Astrocyte (in vitro differentiated cells and primary cell): ENCODE measurements at regions not wholly inside any gene's neighbourhood (a gene's known extent, or its start where the extent isn't known, plus 50 kb on each side); places are given as distances from the start of the nearest gene placed in this dataset.

Source experiments
- DNase-seq: peaks from one replicate; pipeline ENCODE4 v3.0.0-alpha.2; 2010; ENCODE audit warnings: low read depth
- FAIRE-seq: peaks from 2 replicates; lab custom pipeline; 2011; peaks lifted over from hg19 to GRCh38; lab: Jason Lieb, UNC
- H2AFZ ChIP-seq: 2 replicates; pipeline ENCODE4 v1.6.0; 2012; ENCODE audit warnings: low read depth, low read length, inconsistent platforms
- H3K27ac ChIP-seq: 2 replicates; pipeline ENCODE4 v1.5.1; 2011; ENCODE audit warnings: low read depth, low read length, inconsistent platforms
- H3K27me3 ChIP-seq: 2 replicates; pipeline ENCODE4 v1.6.0; 2011; ENCODE audit warnings: low read length, inconsistent platforms; ENCODE audit not compliant: insufficient read depth
- H3K36me3 ChIP-seq: 2 replicates; pipeline ENCODE4 v1.5.1; 2011; ENCODE audit warnings: low read length, inconsistent platforms; ENCODE audit not compliant: insufficient read depth
- H3K4me1 ChIP-seq: 2 replicates; pipeline ENCODE4 v1.5.1; 2011; ENCODE audit warnings: low read length, inconsistent platforms; ENCODE audit not compliant: insufficient read depth
- H3K4me2 ChIP-seq: 2 replicates; pipeline ENCODE4 v1.6.0; 2012; ENCODE audit warnings: low read length, inconsistent platforms
- H3K4me3 ChIP-seq: 2 replicates; pipeline ENCODE4 v1.5.1; 2011; ENCODE audit warnings: low read depth, mild to moderate bottlenecking, low read length, inconsistent platforms; ENCODE audit not compliant: insufficient read depth
- H3K79me2 ChIP-seq: 2 replicates; pipeline ENCODE4 v1.6.0; 2012; ENCODE audit warnings: mild to moderate bottlenecking, low read length, inconsistent platforms; ENCODE audit not compliant: insufficient read depth
- H3K9ac ChIP-seq: 2 replicates; pipeline ENCODE4 v1.6.0; 2012; ENCODE audit warnings: mild to moderate bottlenecking, low read length, inconsistent platforms
- H3K9me3 ChIP-seq: 2 replicates; pipeline ENCODE4 v1.5.1; 2012; ENCODE audit warnings: low read depth, mild to moderate bottlenecking, low read length, inconsistent platforms; ENCODE audit not compliant: insufficient read depth
- H4K20me1 ChIP-seq: 2 replicates; pipeline ENCODE4 v1.6.0; 2012; ENCODE audit warnings: low read length, inconsistent platforms; ENCODE audit not compliant: insufficient read depth
- H3K27ac Mint-ChIP-seq: one replicate; pipeline ENCODE4 v1.8.0; 2021; ENCODE audit warnings: mild to moderate bottlenecking, mixed read lengths; ENCODE audit not compliant: unreplicated experiment
- H3K27me3 Mint-ChIP-seq: one replicate; pipeline ENCODE4 v1.8.0; 2021; ENCODE audit warnings: low read depth, mixed read lengths; ENCODE audit not compliant: unreplicated experiment
- H3K36me3 Mint-ChIP-seq: one replicate; pipeline ENCODE4 v1.8.0; 2021; ENCODE audit warnings: low read depth, mixed read lengths; ENCODE audit not compliant: unreplicated experiment
- H3K4me1 Mint-ChIP-seq: one replicate; pipeline ENCODE4 v1.8.0; 2021; ENCODE audit warnings: low read depth, mixed read lengths; ENCODE audit not compliant: unreplicated experiment
- H3K4me3 Mint-ChIP-seq: one replicate; pipeline ENCODE4 v1.8.0; 2021; ENCODE audit warnings: mild to moderate bottlenecking, moderate library complexity, mixed read lengths; ENCODE audit not compliant: unreplicated experiment
- H3K9me3 Mint-ChIP-seq: one replicate; pipeline ENCODE4 v1.8.0; 2021; ENCODE audit warnings: mild to moderate bottlenecking, mixed read lengths; ENCODE audit not compliant: unreplicated experiment
- EZH2 ChIP-seq: IDR thresholded peaks from 2 replicates; pipeline ENCODE4 v1.6.1; 2012; ENCODE audit warnings: mild to moderate bottlenecking, low read length, inconsistent platforms; ENCODE audit not compliant: insufficient read depth
- TF ChIP-seq, protein P1 (sequence below): IDR thresholded peaks from 2 replicates; pipeline ENCODE4 v1.5.1; 2011; ENCODE audit warnings: low read depth, mild to moderate bottlenecking, inconsistent platforms, low read length, moderate library complexity; ENCODE audit not compliant: insufficient read depth

DNA sequence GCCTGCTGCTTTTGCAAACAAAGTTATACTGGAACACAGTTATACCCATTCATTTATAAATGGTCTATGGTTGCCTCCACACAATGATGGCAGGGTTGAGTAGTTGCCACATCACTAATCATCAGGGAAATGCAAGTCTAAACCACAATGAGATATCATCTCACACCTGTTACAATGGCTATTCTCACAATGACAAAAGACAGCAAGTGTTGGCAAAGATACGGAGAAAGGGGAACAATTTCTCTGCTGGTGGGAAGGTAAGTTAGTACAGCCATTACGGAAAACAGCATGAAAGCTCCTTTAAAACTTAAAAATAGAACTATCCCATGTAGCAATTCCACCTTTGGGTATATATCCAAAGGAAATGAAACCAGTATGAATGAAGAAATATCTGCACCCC is 261.4 kb downstream of the TJP1 start:
- FAIRE-seq (no peak), DNase-seq (no peak)
- H3K27me3 ChIP-seq: peaks cover 2% of the 10 kb centered on the region
- Mint-ChIP-seq H3K27ac (no peak overlapping the region), H3K4me1 (peaks cover 3% of the 10 kb centered on the region), H3K27me3 (peaks cover 16% of the 10 kb centered on the region), H3K4me3 (no peak overlapping the region), H3K36me3 (no peaks in the 10 kb centered on the region), H3K9me3 (no peaks in the 10 kb centered on the region)
- H3K9ac ChIP-seq: no peak overlapping the region
- peaks cover 4% of the 10 kb centered on the region for H3K9me3 ChIP-seq
- H4K20me1 ChIP-seq: no peaks in the 10 kb centered on the region
- no peak overlapping the region for H2AFZ ChIP-seq
- no peak for TF ChIP-seq EZH2
- TF ChIP-seq, protein P1, sequence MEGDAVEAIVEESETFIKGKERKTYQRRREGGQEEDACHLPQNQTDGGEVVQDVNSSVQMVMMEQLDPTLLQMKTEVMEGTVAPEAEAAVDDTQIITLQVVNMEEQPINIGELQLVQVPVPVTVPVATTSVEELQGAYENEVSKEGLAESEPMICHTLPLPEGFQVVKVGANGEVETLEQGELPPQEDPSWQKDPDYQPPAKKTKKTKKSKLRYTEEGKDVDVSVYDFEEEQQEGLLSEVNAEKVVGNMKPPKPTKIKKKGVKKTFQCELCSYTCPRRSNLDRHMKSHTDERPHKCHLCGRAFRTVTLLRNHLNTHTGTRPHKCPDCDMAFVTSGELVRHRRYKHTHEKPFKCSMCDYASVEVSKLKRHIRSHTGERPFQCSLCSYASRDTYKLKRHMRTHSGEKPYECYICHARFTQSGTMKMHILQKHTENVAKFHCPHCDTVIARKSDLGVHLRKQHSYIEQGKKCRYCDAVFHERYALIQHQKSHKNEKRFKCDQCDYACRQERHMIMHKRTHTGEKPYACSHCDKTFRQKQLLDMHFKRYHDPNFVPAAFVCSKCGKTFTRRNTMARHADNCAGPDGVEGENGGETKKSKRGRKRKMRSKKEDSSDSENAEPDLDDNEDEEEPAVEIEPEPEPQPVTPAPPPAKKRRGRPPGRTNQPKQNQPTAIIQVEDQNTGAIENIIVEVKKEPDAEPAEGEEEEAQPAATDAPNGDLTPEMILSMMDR: no peak
- H3K36me3 ChIP-seq: no peaks in the 10 kb centered on the region
- no peak overlapping the region for H3K27ac ChIP-seq
- H3K4me2 ChIP-seq: no peak overlapping the region
- H3K79me2 ChIP-seq: no peaks in the 10 kb centered on the region
- no peak overlapping the region for H3K4me3 ChIP-seq
- H3K4me1 ChIP-seq: no peaks in the 10 kb centered on the region

DNA sequence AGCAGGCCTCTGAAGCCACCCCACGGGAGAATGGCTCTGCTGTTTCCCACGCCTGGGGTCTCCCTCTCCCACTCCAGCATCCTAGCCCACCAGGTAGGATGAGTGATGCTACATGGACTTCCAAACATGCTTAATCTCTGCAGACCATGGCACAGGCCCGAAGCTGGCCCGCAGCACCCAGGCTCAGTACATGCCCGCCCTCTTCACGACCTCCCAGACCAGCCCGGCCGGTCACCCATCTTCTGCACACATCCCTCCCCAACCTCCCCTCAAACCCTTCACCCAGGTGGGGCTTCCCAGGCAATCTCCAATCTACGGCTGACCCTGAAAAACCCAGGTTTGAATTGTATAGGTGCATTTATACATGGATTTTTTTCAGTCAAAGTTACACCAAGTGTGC is 264.0 kb downstream of the TJP1 start:
- Histone ChIP-seq H3K4me3 (no peak overlapping the region), H2AFZ (no peak overlapping the region), H3K79me2 (no peaks in the 10 kb centered on the region), H3K9ac (no peak overlapping the region), H3K27ac (no peak overlapping the region), H3K36me3 (no peaks in the 10 kb centered on the region), H4K20me1 (no peaks in the 10 kb centered on the region), H3K4me2 (no peak overlapping the region), H3K4me1 (no peaks in the 10 kb centered on the region), H3K9me3 (peaks cover 4% of the 10 kb centered on the region), H3K27me3 (peaks cover 2% of the 10 kb centered on the region)
- Mint-ChIP-seq H3K36me3 (no peaks in the 10 kb centered on the region), H3K4me1 (peaks cover 6% of the 10 kb centered on the region), H3K9me3 (no peaks in the 10 kb centered on the region), H3K4me3 (no peak overlapping the region), H3K27ac (no peak overlapping the region), H3K27me3 (peaks cover 16% of the 10 kb centered on the region)
- DNase-seq: no peak
- FAIRE-seq: no peak
- TF ChIP-seq EZH2: no peak
- TF ChIP-seq, protein P1: no peak

DNA sequence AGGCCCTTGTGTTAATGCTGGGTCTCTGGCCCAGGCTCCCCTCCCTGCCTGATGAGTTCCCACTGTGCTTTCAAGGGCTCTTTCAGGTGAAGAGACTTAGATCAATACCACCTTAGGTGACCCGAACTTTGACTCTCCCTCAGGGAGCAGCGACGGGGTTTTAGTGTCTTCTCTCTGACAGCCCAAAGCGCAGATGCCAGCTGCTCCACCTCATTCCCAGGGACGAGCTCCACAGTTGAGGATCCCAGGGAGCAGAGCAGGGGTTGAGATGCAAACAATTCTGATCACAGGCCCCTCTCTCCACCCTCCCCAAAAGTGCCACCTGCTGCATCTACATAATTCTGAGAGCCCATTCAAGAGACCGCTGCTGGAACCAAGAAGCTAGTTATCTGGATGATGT is 265.1 kb downstream of the TJP1 start:
- Histone ChIP-seq H3K4me2 (no peak overlapping the region), H3K9ac (no peak overlapping the region), H3K4me3 (no peak overlapping the region), H3K36me3 (no peaks in the 10 kb centered on the region), H3K27ac (no peak overlapping the region), H3K4me1 (no peaks in the 10 kb centered on the region), H3K27me3 (peaks cover 2% of the 10 kb centered on the region), H2AFZ (no peak overlapping the region), H3K79me2 (no peaks in the 10 kb centered on the region), H4K20me1 (no peaks in the 10 kb centered on the region), H3K9me3 (peaks cover 4% of the 10 kb centered on the region)
- Mint-ChIP-seq H3K9me3 (no peaks in the 10 kb centered on the region), H3K36me3 (no peaks in the 10 kb centered on the region), H3K27ac (no peak overlapping the region), H3K27me3 (peaks cover 16% of the 10 kb centered on the region), H3K4me1 (peaks cover 6% of the 10 kb centered on the region), H3K4me3 (no peak overlapping the region)
- FAIRE-seq: no peak
- DNase-seq: no peak
- no peak for TF ChIP-seq EZH2
- TF ChIP-seq, protein P1: no peak
